H1 (cell line): ENCODE measurements at regions not wholly inside any gene's neighbourhood (a gene's known extent, or its start where the extent isn't known, plus 50 kb on each side); places are given as distances from the start of the nearest gene placed in this dataset.

Experiments
- CTCF ChIA-PET: fragments of 300-600 bp; sonication (Branson Sonifier 250); formaldehyde crosslinking; loops from one replicate; lab custom pipeline; 2021; ENCODE audit not compliant: partially characterized antibody; lab: Charles Lee
- POLR2A ChIA-PET: fragments of 300-600 bp; sonication (Branson Sonifier 250); formaldehyde crosslinking; loops from one replicate; lab custom pipeline; 2021; ENCODE audit warnings: inconsistent platforms; ENCODE audit not compliant: partially characterized antibody; lab: Charles Lee
- DNase-seq, 2 experiments: peaks; one replicate each; pipeline versions ENCODE4 v3.0.0 to v3.0.0-alpha.2; 2010 to 2022; ENCODE audit warnings: low spot score in 2 of 2, low read depth in 1 of 2, mixed read lengths in 1 of 2
- FAIRE-seq: peaks from 2 replicates; lab custom pipeline; 2011; peaks lifted over from hg19 to GRCh38; lab: Jason Lieb, UNC
- H2AFZ ChIP-seq: 2 replicates; pipeline ENCODE4 v1.8.1; 2012; ENCODE audit warnings: low read length, inconsistent platforms
- H2AK5ac ChIP-seq: 2 replicates; pipeline ENCODE4 v1.6.1; 2013; ENCODE audit warnings: low read depth, low read length
- H2BK120ac ChIP-seq: replicated peaks from 2 replicates; pipeline ENCODE3; 2013; ENCODE audit warnings: low read depth, low read length, inconsistent platforms
- H2BK12ac ChIP-seq: 2 replicates; pipeline ENCODE4 v1.6.1; 2013; ENCODE audit warnings: low read depth, low read length
- H2BK15ac ChIP-seq: 2 replicates; pipeline ENCODE4 v1.6.1; 2013; ENCODE audit warnings: low read length
- H2BK20ac ChIP-seq: 2 replicates; pipeline ENCODE4 v1.6.1; 2013; ENCODE audit warnings: low read length
- H2BK5ac ChIP-seq: 2 replicates; pipeline ENCODE4 v1.6.1; 2013; ENCODE audit warnings: low read depth, low read length
- H3K14ac ChIP-seq: 2 replicates; pipeline ENCODE4 v1.6.1; 2013; ENCODE audit warnings: inconsistent platforms; ENCODE audit not compliant: insufficient read length
- H3K18ac ChIP-seq: 2 replicates; pipeline ENCODE4 v1.6.1; 2013; ENCODE audit warnings: low read length; ENCODE audit errors: extremely low read depth
- H3K23ac ChIP-seq: 2 replicates; pipeline ENCODE4 v1.6.1; 2013; ENCODE audit warnings: inconsistent platforms; ENCODE audit not compliant: insufficient read length
- H3K23me2 ChIP-seq: 2 replicates; pipeline ENCODE4 v1.6.1; 2013; ENCODE audit warnings: low read depth, low read length
- H3K27ac ChIP-seq: 2 replicates; pipeline ENCODE4 v1.6.1; 2011; ENCODE audit warnings: low read depth, low read length, inconsistent platforms
- H3K27me3 ChIP-seq, 4 experiments: replicated peaks in 1 of 4; 1 replicate in 1 of 4; 2 replicates in 3 of 4; pipeline versions ENCODE4 v1.6.1 to v1.8.1; 2011 to 2013; ENCODE audit warnings: low read length in 3 of 4, mild to moderate bottlenecking in 3 of 4, inconsistent platforms in 2 of 4, mixed read lengths in 2 of 4, moderate library complexity in 1 of 4; ENCODE audit not compliant: control insufficient read depth in 3 of 4, insufficient read depth in 3 of 4; ENCODE audit errors: extremely low read depth in 1 of 4
- H3K36me3 ChIP-seq, 4 experiments: 2 replicates each; pipeline versions ENCODE4 v1.6.1 to v1.8.1; 2011 to 2013; ENCODE audit warnings: mild to moderate bottlenecking in 4 of 4, low read length in 3 of 4, moderate library complexity in 2 of 4, control low read depth in 1 of 4, inconsistent platforms in 1 of 4; ENCODE audit not compliant: insufficient read depth in 4 of 4, control insufficient read depth in 2 of 4
- H3K4ac ChIP-seq: replicated peaks from 2 replicates; pipeline ENCODE3; 2013; ENCODE audit warnings: low read length, low read depth, mixed read lengths, inconsistent platforms; ENCODE audit not compliant: insufficient read length
- H3K4me1 ChIP-seq, 4 experiments: replicated peaks in 1 of 4; 1 replicate in 1 of 4; 2 replicates in 3 of 4; pipeline versions ENCODE4 v1.6.1 to v1.8.1; 2011 to 2013; ENCODE audit warnings: low read length in 3 of 4, inconsistent platforms in 2 of 4, mixed read lengths in 1 of 4; ENCODE audit not compliant: insufficient read depth in 4 of 4, control insufficient read depth in 3 of 4
- H3K4me2 ChIP-seq, 2 experiments: 2 replicates each; pipeline versions ENCODE4 v1.6.1 to v1.8.1; 2011 to 2013; ENCODE audit warnings: low read depth in 2 of 2, low read length in 2 of 2, control low read depth in 1 of 2, inconsistent platforms in 1 of 2, mild to moderate bottlenecking in 1 of 2; ENCODE audit not compliant: insufficient read depth in 1 of 2
- H3K4me3 ChIP-seq, 4 experiments: fragments of 200-600, 300-600 bp in 1 of 4; sonication (generic), shearing (Covaris generic), sonication (Bioruptor Twin) in 1 of 4; 2 replicates each; pipeline versions ENCODE4 v1.5.1 to v1.8.1; 2011 to 2016; ENCODE audit warnings: low read length in 4 of 4, low read depth in 3 of 4, control low read depth in 2 of 4, inconsistent platforms in 2 of 4, mild to moderate bottlenecking in 2 of 4, mixed read lengths in 1 of 4, moderate library complexity in 1 of 4; ENCODE audit not compliant: insufficient read depth in 2 of 4; ENCODE audit errors: extremely low read depth in 1 of 4
- H3K56ac ChIP-seq: replicated peaks from 2 replicates; pipeline ENCODE3; 2013; ENCODE audit warnings: low read depth, mild to moderate bottlenecking, mixed read lengths, low read length, inconsistent platforms; ENCODE audit not compliant: insufficient read length
- H3K79me1 ChIP-seq: 2 replicates; pipeline ENCODE4 v1.6.1; 2013; ENCODE audit warnings: low read depth, low read length, control low read depth
- H3K79me2 ChIP-seq, 2 experiments: 2 replicates each; pipeline versions ENCODE4 v1.6.1 to v1.8.1; 2012 to 2013; ENCODE audit warnings: low read length in 2 of 2, mild to moderate bottlenecking in 2 of 2, inconsistent platforms in 1 of 2; ENCODE audit not compliant: insufficient read depth in 2 of 2, control insufficient read depth in 1 of 2
- H3K9ac ChIP-seq, 4 experiments: replicated peaks in 1 of 4; 1 replicate in 1 of 4; 2 replicates in 3 of 4; pipeline versions ENCODE4 v1.6.1 to v1.8.1; 2011 to 2013; ENCODE audit warnings: low read depth in 3 of 4, low read length in 3 of 4, control low read depth in 2 of 4, mild to moderate bottlenecking in 2 of 4, moderate library complexity in 2 of 4, inconsistent platforms in 1 of 4; ENCODE audit errors: extremely low read depth in 1 of 4
- H3K9me3 ChIP-seq, 2 experiments: 2 replicates each; pipeline versions ENCODE4 v1.6.1 to v1.8.1; 2012 to 2013; ENCODE audit warnings: mild to moderate bottlenecking in 2 of 2, moderate library complexity in 2 of 2, control low read depth in 1 of 2, inconsistent platforms in 1 of 2, low read depth in 1 of 2, low read length in 1 of 2, mixed read lengths in 1 of 2; ENCODE audit not compliant: insufficient read depth in 2 of 2
- H4K20me1 ChIP-seq, 2 experiments: replicated peaks in 1 of 2; 2 replicates each; pipeline versions ENCODE3 to v1.8.1; 2011 to 2013; ENCODE audit warnings: inconsistent platforms in 2 of 2, low read length in 2 of 2, mild to moderate bottlenecking in 1 of 2; ENCODE audit not compliant: insufficient read depth in 2 of 2, control insufficient read depth in 1 of 2
- H4K5ac ChIP-seq: 2 replicates; pipeline ENCODE4 v1.6.1; 2013; ENCODE audit warnings: low read length, low read depth, mixed read lengths, inconsistent platforms; ENCODE audit not compliant: insufficient read length
- H4K8ac ChIP-seq: 2 replicates; pipeline ENCODE4 v1.8.0; 2013; ENCODE audit warnings: mild to moderate bottlenecking, moderate library complexity, low read length, inconsistent platforms; ENCODE audit not compliant: insufficient read depth; ENCODE audit errors: extremely low read depth
- H4K91ac ChIP-seq: replicated peaks from 2 replicates; pipeline ENCODE3; 2013; ENCODE audit warnings: low read length, mixed read lengths, inconsistent platforms; ENCODE audit not compliant: insufficient read length
- BCL11A ChIP-seq, 2 experiments: IDR thresholded peaks; one replicate each; pipeline ENCODE4 v1.6.1; 2011; ENCODE audit warnings: low read depth in 2 of 2, low read length in 2 of 2, mild to moderate bottlenecking in 2 of 2
- EGR1 ChIP-seq: IDR thresholded peaks from 2 replicates; pipeline ENCODE4 v1.6.1; 2011; ENCODE audit warnings: low read depth, low read length, borderline replicate concordance
- KDM5A ChIP-seq: fragments of 200-600 bp; IDR thresholded peaks from 2 replicates; pipeline ENCODE4 v1.7.1; 2012; ENCODE audit warnings: mild to moderate bottlenecking, low read length, inconsistent platforms, mixed read lengths
- POU5F1 ChIP-seq: IDR thresholded peaks from 2 replicates; pipeline ENCODE4 v1.6.1; 2011; ENCODE audit warnings: low read depth, mild to moderate bottlenecking, low read length, moderate library complexity
- RNF2 ChIP-seq: fragments of 200-900, 300-1000 bp; sonication (generic); IDR thresholded peaks from 2 replicates; pipeline ENCODE4 v1.7.1; 2016; ENCODE audit warnings: borderline replicate concordance, low read depth, mild to moderate bottlenecking, antibody characterized with exemption, low read length; ENCODE audit not compliant: poor library complexity, severe bottlenecking; ENCODE audit errors: missing control alignments
- SIRT6 ChIP-seq: IDR thresholded peaks from one replicate; pipeline ENCODE4 v1.7.1; 2012; ENCODE audit warnings: low read length, inconsistent platforms
- SP2 ChIP-seq: IDR thresholded peaks from 2 replicates; pipeline ENCODE4 v1.6.1; 2012; ENCODE audit warnings: mild to moderate bottlenecking, low read length, inconsistent platforms
- TCF12 ChIP-seq: IDR thresholded peaks from 2 replicates; pipeline ENCODE4 v1.6.1; 2011; ENCODE audit warnings: low read depth, mild to moderate bottlenecking, low read length
- WGBS, 2 experiments: shearing (Covaris generic) in 1 of 2; methylation state at CpG; one replicate each; pipeline versions ENCODE4 v1.1.6 to v1.1.7; 2013 to 2015; ENCODE audit warnings: low lambda C conversion rate in 2 of 2, mixed read lengths in 2 of 2, inconsistent platforms in 1 of 2, low coverage in 1 of 2, missing lambda C conversion rate in 1 of 2; ENCODE audit not compliant: insufficient replicate concordance in 2 of 2, insufficient coverage in 1 of 2, insufficient read length in 1 of 2; ENCODE audit errors: extremely low coverage in 1 of 2, missing lambda C conversion rate in 1 of 2; 5-methylcytosine and 5-hydroxymethylcytosine counted together
- TF ChIP-seq, protein P1 (sequence below): IDR thresholded peaks from 2 replicates; pipeline ENCODE4 v1.6.1; 2012; ENCODE audit warnings: inconsistent platforms
- TF ChIP-seq, protein P2 (sequence below), 3 experiments: IDR thresholded peaks; 1 replicate in 2 of 3; 2 replicates in 1 of 3; pipeline versions ENCODE4 v1.5.1 to v1.6.1; 2011; ENCODE audit warnings: low read length in 3 of 3, mild to moderate bottlenecking in 3 of 3, inconsistent platforms in 2 of 3, low read depth in 1 of 3, moderate library complexity in 1 of 3; ENCODE audit not compliant: insufficient read depth in 1 of 3; ENCODE audit errors: control extremely low read depth in 1 of 3

DNA sequence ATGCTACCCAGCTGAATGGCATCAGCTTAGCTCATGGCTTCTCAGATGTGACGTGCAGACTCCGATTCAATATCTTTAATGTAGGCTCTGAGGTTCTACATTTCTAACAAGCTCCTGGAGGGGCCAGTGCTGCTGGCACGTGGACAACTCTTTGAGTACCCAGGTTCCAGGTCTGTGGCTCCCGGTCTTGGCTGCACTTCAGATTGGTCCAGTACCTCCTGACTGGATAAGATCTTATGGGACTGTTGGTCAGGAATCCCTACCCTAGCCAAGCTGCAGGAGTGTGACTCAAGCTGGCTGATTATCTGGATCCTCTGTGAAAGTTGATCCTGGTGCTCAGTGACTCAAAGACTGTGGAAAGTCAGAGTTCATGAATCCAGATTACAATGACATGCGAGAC lies 222.1 kb downstream of the ANKRD30B start:
- Histone ChIP-seq H3K23ac (no peak overlapping the region), H3K56ac (no peak overlapping the region), H3K18ac (no peak overlapping the region), H2BK5ac (no peak overlapping the region), H3K9me3 (peaks cover 59 to 91% of the 10 kb centered on the region in 2 experiments), H3K4me1 (no peaks in the 10 kb centered on the region), H3K4me2 (no peak overlapping the region), H2AK5ac (no peak overlapping the region), H4K91ac (no peak overlapping the region), H2AFZ (no peak overlapping the region), H4K8ac (no peak overlapping the region), H3K14ac (no peak overlapping the region), H4K5ac (no peak overlapping the region), H2BK12ac (no peak overlapping the region), H3K27ac (no peak overlapping the region), H3K4ac (no peak overlapping the region), H2BK20ac (no peak overlapping the region), H2BK15ac (no peak overlapping the region), H3K36me3 (0 out of 8 replicates have a peak, but pooled peaks cover 0 to 2% (median 0%) of the 10 kb centered on the region in 4 experiments), H3K9ac (no peak overlapping the region), H4K20me1 (no peaks in the 10 kb centered on the region), H3K23me2 (no peaks in the 10 kb centered on the region)
- CTCF ChIA-PET: no interaction called here
- POLR2A ChIA-PET: no interaction called here
- DNase-seq: no peak
- 81% methylated on average over 5 of the region's 5 CpGs; no CpG with 5 or more reads in 1 of the 2 experiments for WGBS, 2 experiments
- TF ChIP-seq RNF2 (no peak), POU5F1 (no peak), TCF12 (no peak), EGR1 (no peak), BCL11A (IDR thresholded peaks at IDR 0.05; ENCODE audit: low read depth in 2 of 2, low read length in 2 of 2) (no peak), SIRT6 (no peak), SP2 (no peak), KDM5A (no peak)
- TF ChIP-seq, protein P1, sequence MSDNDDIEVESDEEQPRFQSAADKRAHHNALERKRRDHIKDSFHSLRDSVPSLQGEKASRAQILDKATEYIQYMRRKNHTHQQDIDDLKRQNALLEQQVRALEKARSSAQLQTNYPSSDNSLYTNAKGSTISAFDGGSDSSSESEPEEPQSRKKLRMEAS: no peak
- TF ChIP-seq, protein P2, sequence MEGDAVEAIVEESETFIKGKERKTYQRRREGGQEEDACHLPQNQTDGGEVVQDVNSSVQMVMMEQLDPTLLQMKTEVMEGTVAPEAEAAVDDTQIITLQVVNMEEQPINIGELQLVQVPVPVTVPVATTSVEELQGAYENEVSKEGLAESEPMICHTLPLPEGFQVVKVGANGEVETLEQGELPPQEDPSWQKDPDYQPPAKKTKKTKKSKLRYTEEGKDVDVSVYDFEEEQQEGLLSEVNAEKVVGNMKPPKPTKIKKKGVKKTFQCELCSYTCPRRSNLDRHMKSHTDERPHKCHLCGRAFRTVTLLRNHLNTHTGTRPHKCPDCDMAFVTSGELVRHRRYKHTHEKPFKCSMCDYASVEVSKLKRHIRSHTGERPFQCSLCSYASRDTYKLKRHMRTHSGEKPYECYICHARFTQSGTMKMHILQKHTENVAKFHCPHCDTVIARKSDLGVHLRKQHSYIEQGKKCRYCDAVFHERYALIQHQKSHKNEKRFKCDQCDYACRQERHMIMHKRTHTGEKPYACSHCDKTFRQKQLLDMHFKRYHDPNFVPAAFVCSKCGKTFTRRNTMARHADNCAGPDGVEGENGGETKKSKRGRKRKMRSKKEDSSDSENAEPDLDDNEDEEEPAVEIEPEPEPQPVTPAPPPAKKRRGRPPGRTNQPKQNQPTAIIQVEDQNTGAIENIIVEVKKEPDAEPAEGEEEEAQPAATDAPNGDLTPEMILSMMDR (IDR thresholded peaks at IDR 0.05; ENCODE audit: control extremely low read depth in 1 of 3, insufficient read depth in 1 of 3, low read depth in 1 of 3, low read length in 3 of 3): no peak
- TF ChIP-seq, all 59 proteins: peak for 0
- H3K79me1 ChIP-seq: no peaks in the 10 kb centered on the region
- no peaks in the 10 kb centered on the region for H3K79me2 ChIP-seq
- no peak overlapping the region for H2BK120ac ChIP-seq
- H3K27me3 ChIP-seq: no peaks in the 10 kb centered on the region
- no peak for FAIRE-seq
- H3K4me3 ChIP-seq: no peak overlapping the region
